ENCODE measurements at regions not wholly inside any gene's neighbourhood (a gene's known extent, or its start where the extent isn't known, plus 50 kb on each side); places are given as distances from the start of the nearest gene placed in this dataset.

DNA sequence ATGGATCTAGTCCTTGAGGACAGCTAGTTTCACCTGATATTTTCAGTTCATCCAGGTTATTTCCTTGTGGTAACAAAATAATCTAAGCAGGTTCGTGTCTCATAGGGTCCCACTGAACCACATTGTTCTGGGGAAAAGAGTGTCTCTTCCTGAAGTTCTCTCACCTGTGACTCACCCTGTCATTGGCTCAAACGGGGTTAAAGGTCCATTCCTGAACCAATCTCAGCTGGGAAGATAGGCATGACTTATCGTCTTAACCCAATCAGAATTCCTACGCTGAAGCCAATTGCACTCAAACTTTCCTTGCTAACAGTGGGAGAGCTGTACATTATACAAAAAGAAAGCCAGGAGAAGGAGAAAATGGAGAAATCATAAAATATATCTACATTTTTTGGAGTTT is 475.8 kb downstream of the TOX3 start:
- Histone ChIP-seq H3K9me3 (ENCODE audit: low read length) (no peaks in the 10 kb centered on the region), H3K4me1 (ENCODE audit: insufficient read depth, low read length, poor library complexity, severe bottlenecking) (no peaks in the 10 kb centered on the region), H3K4me3 (ENCODE audit: low read depth, low read length, poor library complexity, severe bottlenecking) (no peak overlapping the region), H3K4me2 (ENCODE audit: low read length) (no peak overlapping the region), H2AFZ (ENCODE audit: low read length) (no peak overlapping the region), H3K27ac (ENCODE audit: low read depth, low read length, poor library complexity, severe bottlenecking) (no peak overlapping the region), H3K36me3 (ENCODE audit: insufficient read depth, low read length) (no peaks in the 10 kb centered on the region), H3K79me2 (ENCODE audit: insufficient read depth, low read depth, low read length) (no peaks in the 10 kb centered on the region), H4K20me1 (ENCODE audit: insufficient read depth, low read length) (no peaks in the 10 kb centered on the region), H3K9me2 (ENCODE audit: insufficient read depth, low read length) (no peaks in the 10 kb centered on the region)
- no peak for TF ChIP-seq EZH2phosphoT487 (IDR thresholded peaks at IDR 0.05; ENCODE audit: borderline replicate concordance, low read depth, low read length)
- TF ChIP-seq, protein P1, sequence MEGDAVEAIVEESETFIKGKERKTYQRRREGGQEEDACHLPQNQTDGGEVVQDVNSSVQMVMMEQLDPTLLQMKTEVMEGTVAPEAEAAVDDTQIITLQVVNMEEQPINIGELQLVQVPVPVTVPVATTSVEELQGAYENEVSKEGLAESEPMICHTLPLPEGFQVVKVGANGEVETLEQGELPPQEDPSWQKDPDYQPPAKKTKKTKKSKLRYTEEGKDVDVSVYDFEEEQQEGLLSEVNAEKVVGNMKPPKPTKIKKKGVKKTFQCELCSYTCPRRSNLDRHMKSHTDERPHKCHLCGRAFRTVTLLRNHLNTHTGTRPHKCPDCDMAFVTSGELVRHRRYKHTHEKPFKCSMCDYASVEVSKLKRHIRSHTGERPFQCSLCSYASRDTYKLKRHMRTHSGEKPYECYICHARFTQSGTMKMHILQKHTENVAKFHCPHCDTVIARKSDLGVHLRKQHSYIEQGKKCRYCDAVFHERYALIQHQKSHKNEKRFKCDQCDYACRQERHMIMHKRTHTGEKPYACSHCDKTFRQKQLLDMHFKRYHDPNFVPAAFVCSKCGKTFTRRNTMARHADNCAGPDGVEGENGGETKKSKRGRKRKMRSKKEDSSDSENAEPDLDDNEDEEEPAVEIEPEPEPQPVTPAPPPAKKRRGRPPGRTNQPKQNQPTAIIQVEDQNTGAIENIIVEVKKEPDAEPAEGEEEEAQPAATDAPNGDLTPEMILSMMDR (conservative IDR thresholded peaks at IDR 0.05; ENCODE audit: low read length) = no peak
- no peak for DNase-seq (ENCODE audit: low spot score)
- BruUV-seq (replicated peaks) = no TSS peak
- intact Hi-C loops (cut with micrococcal nuclease; ENCODE audit: unreplicated experiment) = no loop called here
- POLR2A ChIA-PET = no interaction called here
- CTCF ChIA-PET (ENCODE audit: unreplicated experiment) = no interaction called here

GRCh38 chr16:52070341-52071057 is 476.4 kb downstream of the TOX3 start:
- Histone ChIP-seq H3K4me3 (ENCODE audit: low read depth, low read length, poor library complexity, severe bottlenecking) (no peak overlapping the region), H3K79me2 (ENCODE audit: insufficient read depth, low read depth, low read length) (no peaks in the 10 kb centered on the region), H3K36me3 (ENCODE audit: insufficient read depth, low read length) (no peaks in the 10 kb centered on the region), H3K9me2 (ENCODE audit: insufficient read depth, low read length) (no peaks in the 10 kb centered on the region), H3K4me1 (ENCODE audit: insufficient read depth, low read length, poor library complexity, severe bottlenecking) (no peaks in the 10 kb centered on the region), H3K27ac (ENCODE audit: low read depth, low read length, poor library complexity, severe bottlenecking) (no peak overlapping the region), H2AFZ (ENCODE audit: low read length) (no peak overlapping the region), H4K20me1 (ENCODE audit: insufficient read depth, low read length) (no peaks in the 10 kb centered on the region), H3K9me3 (ENCODE audit: low read length) (no peaks in the 10 kb centered on the region), H3K4me2 (ENCODE audit: low read length) (no peak overlapping the region)
- ChIA-PET CTCF (ENCODE audit: unreplicated experiment) (no interaction called here), POLR2A (no interaction called here)
- intact Hi-C loops (cut with micrococcal nuclease; ENCODE audit: unreplicated experiment) = no loop called here
- DNase-seq (ENCODE audit: low spot score) = no peak
- no peak for TF ChIP-seq EZH2phosphoT487 (IDR thresholded peaks at IDR 0.05; ENCODE audit: borderline replicate concordance, low read depth, low read length)
- TF ChIP-seq, protein P1 (conservative IDR thresholded peaks at IDR 0.05; ENCODE audit: low read length) = no peak
- no TSS peak for BruUV-seq (replicated peaks)

DNA sequence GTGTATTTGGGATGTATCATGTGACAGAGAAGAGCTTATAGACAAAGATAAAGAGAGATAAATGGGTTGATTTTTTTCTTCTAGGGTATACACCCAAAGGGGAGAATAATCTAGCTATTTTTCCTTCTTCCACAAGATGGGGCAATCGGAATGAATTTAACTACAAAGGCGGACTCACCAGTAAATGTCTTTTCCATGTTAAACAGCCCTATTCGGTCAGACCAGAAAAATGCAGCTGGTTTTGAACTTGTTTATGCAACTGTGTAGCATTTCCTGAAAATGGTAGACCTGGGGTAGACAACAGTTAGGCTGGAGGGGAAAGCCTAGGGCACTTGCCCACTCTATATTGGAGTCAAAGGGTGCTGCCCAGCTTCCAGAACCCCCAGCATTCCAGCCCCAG is 477.1 kb downstream of the TOX3 start:
- Histone ChIP-seq H3K79me2 (ENCODE audit: insufficient read depth, low read depth, low read length) (no peaks in the 10 kb centered on the region), H3K9me2 (ENCODE audit: insufficient read depth, low read length) (no peaks in the 10 kb centered on the region), H2AFZ (ENCODE audit: low read length) (no peak overlapping the region), H4K20me1 (ENCODE audit: insufficient read depth, low read length) (no peaks in the 10 kb centered on the region), H3K4me1 (ENCODE audit: insufficient read depth, low read length, poor library complexity, severe bottlenecking) (no peaks in the 10 kb centered on the region), H3K36me3 (ENCODE audit: insufficient read depth, low read length) (no peaks in the 10 kb centered on the region), H3K4me2 (ENCODE audit: low read length) (no peak overlapping the region), H3K9me3 (ENCODE audit: low read length) (no peaks in the 10 kb centered on the region), H3K27ac (ENCODE audit: low read depth, low read length, poor library complexity, severe bottlenecking) (no peak overlapping the region), H3K4me3 (ENCODE audit: low read depth, low read length, poor library complexity, severe bottlenecking) (no peak overlapping the region)
- CTCF ChIA-PET (ENCODE audit: unreplicated experiment) = no interaction called here
- intact Hi-C loops (cut with micrococcal nuclease; ENCODE audit: unreplicated experiment) = no loop called here
- TF ChIP-seq EZH2phosphoT487 (IDR thresholded peaks at IDR 0.05; ENCODE audit: borderline replicate concordance, low read depth, low read length) = no peak
- TF ChIP-seq, protein P1 (conservative IDR thresholded peaks at IDR 0.05; ENCODE audit: low read length) = no peak
- BruUV-seq (replicated peaks) = no TSS peak
- DNase-seq (ENCODE audit: low spot score) = no peak
- POLR2A ChIA-PET = no interaction called here

All from OCI-LY7 (cell line).